ENCODE measurements at regions not wholly inside any gene's neighbourhood (a gene's known extent, or its start where the extent isn't known, plus 50 kb on each side); places are given as distances from the start of the nearest gene placed in this dataset.
"Not testable (repeated sequence)": the region's sequence is repeated elsewhere in the genome, so short reads cannot be mapped to it uniquely, and the experiment has no call there.

GRCh38 chr16:29309601-29310000 lies 96.9 kb downstream of the NPIPB11 start:
- DNase-seq: not testable (repeated sequence)

GRCh38 chr16:29308644-29309546 lies 97.6 kb downstream of the NPIPB11 start:
- no peak for DNase-seq

DNA sequence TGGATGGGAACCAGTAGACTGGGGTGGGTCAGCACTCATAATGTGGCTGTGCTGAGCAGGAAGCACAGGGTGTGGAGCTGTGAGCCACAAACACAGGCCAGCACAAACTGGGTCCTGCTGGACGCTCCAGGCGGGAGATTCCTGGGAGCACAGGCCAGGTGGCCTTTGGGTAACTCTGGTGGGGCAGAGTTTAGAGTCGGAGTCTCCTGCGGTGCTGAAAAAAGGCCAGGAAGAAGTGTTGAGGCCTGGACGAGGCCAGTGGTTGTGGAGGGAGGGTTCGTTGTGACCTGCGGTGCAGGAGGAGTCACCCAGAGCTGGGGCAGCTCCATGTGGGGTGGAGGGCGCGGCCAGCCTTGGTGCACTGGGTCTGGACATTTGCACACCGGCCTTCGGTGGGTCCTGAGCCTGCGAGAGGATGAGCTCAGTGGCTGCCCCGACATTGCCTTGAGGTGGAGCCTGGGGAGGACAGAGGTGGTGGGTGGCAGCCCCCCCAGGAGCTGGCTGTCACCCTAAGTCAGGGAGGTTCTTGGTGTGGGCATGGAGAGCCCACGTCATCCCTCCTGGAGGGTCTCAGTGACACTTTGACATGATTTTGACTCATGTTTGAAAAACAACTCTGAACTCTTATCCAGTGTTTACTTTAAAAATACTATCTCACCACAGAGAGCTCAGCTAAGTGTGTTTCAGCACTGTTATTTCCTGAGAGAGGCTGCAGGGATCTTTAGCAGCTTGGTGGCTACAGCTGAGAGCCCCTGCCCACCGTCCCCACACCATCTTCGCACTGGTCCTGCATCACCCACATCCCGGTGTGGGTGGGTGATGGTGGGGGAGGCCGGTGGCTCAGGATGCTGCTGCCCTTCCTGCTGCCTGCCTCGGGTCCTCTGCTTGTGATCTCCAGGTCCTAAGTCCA lies 98.7 kb downstream of the NPIPB11 start:
- no peak for DNase-seq

GRCh38 chr16:29306943-29307597 lies 99.4 kb downstream of the NPIPB11 start:
- DNase-seq: no peak

DNA sequence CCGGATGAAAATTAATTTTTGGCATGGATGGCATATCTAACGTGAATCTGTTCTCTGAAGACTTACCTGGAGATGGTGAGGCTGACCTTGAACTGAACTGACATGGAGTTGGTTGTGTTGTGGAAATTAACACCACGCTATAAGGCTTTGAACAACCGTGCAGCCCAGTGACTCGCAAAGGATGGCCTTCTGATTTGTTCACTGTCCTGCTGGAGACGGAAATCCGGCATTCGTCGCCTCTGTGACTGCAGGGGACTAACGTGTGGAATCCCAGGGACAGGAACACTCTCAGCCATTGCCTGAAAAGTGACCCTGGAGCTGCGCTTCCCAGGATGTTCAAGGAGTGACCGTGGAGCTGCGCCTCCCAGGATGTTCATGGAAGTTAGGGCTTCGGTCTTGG lies 100.3 kb downstream of the NPIPB11 start:
- DNase-seq: no peak

DNA sequence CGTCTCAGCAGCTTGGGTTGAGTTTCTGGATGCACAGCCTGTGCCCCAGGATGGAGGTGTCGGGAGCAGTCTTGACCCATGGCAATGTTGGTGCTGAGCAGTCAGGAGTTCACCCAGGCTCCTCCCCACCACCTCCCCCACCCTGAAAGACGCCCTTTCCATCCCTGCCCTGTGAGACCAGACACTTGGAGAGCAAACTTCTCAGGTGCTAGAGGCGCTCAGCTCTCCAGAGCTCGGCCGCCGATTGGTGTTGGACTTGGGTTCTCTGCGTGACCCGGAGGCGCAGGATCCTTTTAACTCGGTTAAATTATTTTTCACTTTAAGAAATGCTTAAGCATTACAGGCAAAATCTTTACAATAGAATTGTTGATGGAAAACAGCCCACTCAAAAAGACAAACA lies 101.5 kb downstream of the NPIPB11 start:
- not testable (repeated sequence) for DNase-seq

DNA sequence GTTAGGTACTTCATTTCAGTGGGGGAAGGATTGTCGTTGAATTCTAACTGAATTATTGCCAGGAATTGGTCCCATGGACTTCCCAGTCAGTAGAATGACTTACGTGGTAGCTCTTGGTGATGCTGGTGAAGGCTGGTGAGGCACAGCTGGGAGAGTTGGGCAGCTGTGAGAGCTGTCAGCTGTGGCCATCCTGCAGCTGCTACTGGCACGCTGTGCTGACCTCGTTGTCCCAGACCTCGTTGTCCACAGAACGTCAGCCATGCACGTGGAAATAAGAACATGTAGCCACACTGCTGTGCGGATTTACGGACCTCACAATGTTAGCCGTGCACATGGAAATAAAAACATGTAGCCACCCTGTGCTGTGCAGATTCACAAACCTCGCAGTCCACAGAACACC lies 102.3 kb downstream of the NPIPB11 start:
- DNase-seq: no peak

DNA sequence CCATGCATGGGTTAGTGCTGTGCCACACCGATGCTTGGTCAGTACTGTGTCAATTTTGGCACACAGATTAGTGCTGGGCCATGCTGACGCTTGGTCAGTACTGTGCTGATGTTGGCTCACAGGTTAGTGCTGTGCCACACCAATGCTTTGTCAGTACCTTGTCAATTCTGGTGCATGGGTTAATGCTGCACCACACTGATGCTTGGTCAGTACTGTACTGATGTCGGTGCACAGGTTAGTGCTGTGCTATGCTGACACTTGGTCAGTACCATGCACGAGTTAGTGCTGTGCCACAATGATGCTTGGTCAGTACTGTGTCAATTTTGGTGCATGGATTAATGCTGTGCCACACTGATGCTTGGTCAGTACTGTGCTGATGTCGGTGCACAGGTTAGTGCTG lies 103.0 kb downstream of the NPIPB11 start:
- DNase-seq: no peak

DNA sequence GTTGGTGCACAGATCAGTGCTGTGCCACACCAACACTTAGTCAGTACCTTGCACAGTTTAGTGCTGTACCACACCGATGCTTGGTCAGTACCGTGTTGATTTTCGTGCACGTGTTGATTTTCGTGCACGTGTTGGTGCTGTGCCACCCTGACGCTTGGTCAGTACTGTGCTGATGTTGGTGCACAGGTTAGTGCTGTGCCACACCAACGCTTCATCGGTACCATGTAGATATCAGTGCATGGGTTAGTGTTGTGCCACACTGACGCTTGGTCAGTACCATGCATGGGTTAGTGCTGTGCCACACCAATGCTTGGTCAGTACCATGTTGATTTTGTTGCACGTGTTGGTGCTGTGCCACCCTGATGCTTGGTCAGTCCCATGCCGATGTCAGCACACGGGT lies 103.5 kb downstream of the NPIPB11 start:
- no peak for DNase-seq

DNA sequence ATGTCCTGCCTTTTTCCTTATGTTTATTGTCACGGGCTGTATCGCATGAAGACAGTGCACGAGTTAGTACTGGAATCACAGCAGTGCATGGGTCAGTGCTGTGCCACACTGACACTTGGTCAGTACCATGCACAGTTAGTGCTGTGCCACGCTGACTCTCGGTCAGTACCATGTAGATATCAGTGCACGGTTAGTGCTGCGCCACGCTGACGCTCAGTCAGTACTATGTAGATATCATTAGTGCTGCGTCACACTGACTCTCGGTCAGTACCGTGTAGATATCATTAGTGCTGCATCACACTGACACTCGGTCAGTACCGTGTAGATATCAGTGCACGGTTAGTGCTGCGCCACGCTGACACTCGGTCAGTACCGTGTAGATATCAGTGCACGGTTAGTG lies 104.1 kb downstream of the NPIPB11 start:
- not testable (repeated sequence) for DNase-seq

DNA sequence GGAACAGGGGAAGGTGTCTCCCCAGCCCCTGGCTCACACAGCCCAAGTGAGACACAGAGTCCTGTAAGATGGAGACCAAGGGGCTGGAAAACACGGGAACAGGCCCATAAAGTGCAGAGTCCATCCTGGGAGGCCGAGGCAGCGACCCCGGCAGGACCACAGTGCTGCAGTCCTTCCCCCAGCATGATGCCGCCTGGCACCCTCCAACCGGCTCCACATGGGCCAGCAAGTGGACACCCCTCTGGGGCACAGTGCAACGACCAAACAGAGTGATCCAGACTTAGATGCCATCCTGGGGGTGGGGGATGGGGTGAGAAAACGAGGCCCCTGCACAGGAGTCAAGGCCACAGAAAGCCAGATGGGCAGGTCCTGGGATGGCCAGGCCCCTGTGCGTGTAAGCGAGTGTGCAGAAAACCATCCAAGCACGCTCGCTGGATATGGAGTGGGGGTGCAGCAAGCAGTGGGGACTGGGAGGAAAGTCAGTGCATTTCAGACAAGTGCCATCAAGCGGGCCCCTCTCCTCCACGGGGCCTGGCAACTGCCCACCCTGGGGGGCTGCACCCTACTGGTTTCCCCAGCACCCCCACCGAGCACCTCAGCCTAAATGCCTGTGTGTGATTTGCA lies 104.7 kb downstream of the NPIPB11 start:
- DNase-seq: not testable (repeated sequence)

- DNase-seq: not testable (repeated sequence)
Observed at GRCh38 chr16:29300541-29301535, 105.7 kb downstream of the NPIPB11 start.

- not testable (repeated sequence) for DNase-seq
Observed at GRCh38 chr16:29300030-29300491, 106.5 kb downstream of the NPIPB11 start.

GRCh38 chr16:29298997-29299396 lies 107.5 kb downstream of the NPIPB11 start:
- not testable (repeated sequence) for DNase-seq

- DNase-seq: not testable (repeated sequence)
Observed at GRCh38 chr16:29298307-29298706, 108.2 kb downstream of the NPIPB11 start.

- DNase-seq: not testable (repeated sequence)
Observed at GRCh38 chr16:29297809-29298177, 108.7 kb downstream of the NPIPB11 start.

GRCh38 chr16:29297144-29297808 lies 109.2 kb downstream of the NPIPB11 start:
- not testable (repeated sequence) for DNase-seq

DNA sequence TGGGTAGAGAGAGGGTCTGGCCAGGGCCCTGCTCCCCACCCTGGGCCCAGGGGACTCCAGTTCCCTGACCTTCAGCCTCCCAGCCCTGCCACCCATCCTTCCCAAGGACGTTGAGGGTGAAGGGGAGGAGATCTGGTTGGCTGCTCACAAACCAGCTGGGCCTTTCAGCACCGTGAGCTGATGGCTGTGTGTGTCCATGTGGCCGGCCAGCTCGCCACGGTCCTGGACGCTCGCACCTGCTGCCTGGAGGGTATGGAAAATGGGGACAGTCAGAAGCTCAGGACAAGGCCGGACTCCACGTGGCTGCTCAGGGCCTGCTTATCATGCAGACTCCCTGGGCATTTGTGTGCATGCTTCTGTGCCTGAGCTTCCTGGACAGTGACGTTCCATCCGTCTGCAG lies 110.3 kb downstream of the NPIPB11 start:
- DNase-seq: not testable (repeated sequence)

DNA sequence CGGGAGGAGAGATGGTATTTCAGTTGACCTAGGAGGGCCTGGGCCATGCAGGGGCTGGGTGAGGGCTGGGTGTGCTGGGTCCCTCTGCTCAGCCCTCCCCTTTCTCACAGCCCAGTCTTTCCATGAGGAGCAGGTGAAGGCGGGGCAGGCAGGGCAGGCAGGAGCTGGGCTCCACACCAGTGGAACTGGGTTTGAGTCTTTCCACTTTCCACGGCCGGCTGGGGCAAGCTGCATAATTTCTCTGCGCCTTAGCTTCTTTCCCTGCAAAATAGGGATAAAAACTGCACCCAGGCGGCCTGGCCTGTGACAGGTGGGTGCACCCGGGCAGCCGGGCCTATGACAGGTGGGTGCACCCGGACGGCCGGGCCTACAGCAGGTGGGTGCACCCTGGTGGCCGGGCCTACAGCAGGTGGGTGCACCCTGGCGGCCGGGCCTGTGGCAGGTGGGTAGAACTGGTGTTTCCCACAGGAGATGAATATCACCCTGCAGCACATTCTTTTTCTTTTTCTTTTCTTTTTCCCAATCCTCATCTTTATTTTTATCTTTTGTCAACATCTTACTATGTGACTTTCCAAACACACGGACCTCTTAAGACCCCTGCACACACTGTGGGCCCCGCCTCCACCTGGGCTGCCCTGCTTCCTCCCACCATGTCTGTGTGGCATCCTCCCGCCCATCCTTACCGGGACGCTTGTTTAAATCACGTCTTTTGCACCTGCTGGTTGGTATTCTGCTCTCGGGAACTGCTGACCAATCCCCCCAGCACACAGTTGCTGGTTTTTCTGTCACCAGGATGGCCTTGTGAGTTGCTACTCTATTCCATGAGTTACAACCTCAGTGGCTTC lies 111.3 kb downstream of the NPIPB11 start:
- DNase-seq: not testable (repeated sequence)
